ENCODE measurements at regions not wholly inside any gene's neighbourhood (a gene's known extent, or its start where the extent isn't known, plus 50 kb on each side); places are given as distances from the start of the nearest gene placed in this dataset.

- H3K9me2 ChIP-seq (ENCODE audit: insufficient read depth): peaks cover 4% of the 10 kb centered on the region; the same call in 1 of the 2 replicates
- peak; percentile 66 for ATAC-seq
- H3K4me1 ChIP-seq (ENCODE audit: control insufficient read depth in 1 of 2, insufficient read depth in 2 of 2, low read length in 2 of 2): peaks cover 0 to 24% of the 10 kb centered on the region in 2 experiments; a peak in 2 of 4 replicates
- H2AFZ ChIP-seq (ENCODE audit: low read depth, low read length, poor library complexity, severe bottlenecking): peak overlapping the region; percentile 39
- H3K9me3 ChIP-seq (ENCODE audit: control insufficient read depth in 1 of 2, insufficient read depth in 1 of 2, low read depth in 1 of 2, low read length in 2 of 2): no peaks in the 10 kb centered on the region
- no peaks in the 10 kb centered on the region for H3K36me3 ChIP-seq (ENCODE audit: control insufficient read depth in 1 of 2, insufficient read depth in 2 of 2, low read length in 2 of 2)
- H4K20me1 ChIP-seq (ENCODE audit: insufficient read depth): no peaks in the 10 kb centered on the region
- no peaks in the 10 kb centered on the region for H3K79me2 ChIP-seq (ENCODE audit: insufficient read depth, low read length)
- H3K4me3 ChIP-seq (replicated peaks in 1 of 2; ENCODE audit: low read depth in 1 of 2, low read length in 2 of 2): no peak overlapping the region
- intact Hi-C loops (cut with micrococcal nuclease): no loop called here
- H3K4me2 ChIP-seq (ENCODE audit: low read length): peak overlapping the region; percentile 38
- no peak for TF ChIP-seq ZBTB33 (IDR thresholded peaks at IDR 0.05; ENCODE audit: extremely low read depth, insufficient replicate concordance, low read length)
- no peak for TF ChIP-seq SRF (IDR thresholded peaks at IDR 0.05; ENCODE audit: low read depth)
- no peak for TF ChIP-seq ZNF274 (IDR thresholded peaks at IDR 0.05; ENCODE audit: low read depth, low read length)
- TF ChIP-seq FOSL1 (IDR thresholded peaks at IDR 0.05; ENCODE audit: low read depth): 0 out of 2 replicates have a peak, but pooled peaks have one; percentile 16
- POLR2A ChIA-PET: no interaction called here
- no TSS peak for BruUV-seq (replicated peaks)
- CTCF ChIA-PET: no interaction called here
- RAD21 ChIA-PET (ENCODE audit: low non-redundant PET in 1 of 2, low total read pairs in 2 of 2, uncharacterized antibody in 2 of 2, unreplicated experiment in 2 of 2): no interaction called here
- DNase-seq (ENCODE audit: low read depth, low spot score): no peak
- H3K27me3 ChIP-seq (ENCODE audit: insufficient read depth, low read length): no peaks in the 10 kb centered on the region
- H3K9ac ChIP-seq (ENCODE audit: low read length): no peak overlapping the region
- no peak overlapping the region for H3K27ac ChIP-seq (ENCODE audit: low read depth, low read length)
Measured at GRCh38 chr6:19333936-19334335, 503.2 kb upstream of the ID4 start.

GRCh38 chr6:19336579-19336978 is 500.6 kb upstream of the ID4 start:
- no peaks in the 10 kb centered on the region for H3K36me3 ChIP-seq (ENCODE audit: control insufficient read depth in 1 of 2, insufficient read depth in 2 of 2, low read length in 2 of 2)
- ATAC-seq (no peak), DNase-seq (ENCODE audit: low read depth, low spot score) (no peak)
- no TSS peak for BruUV-seq (replicated peaks)
- H3K9me2 ChIP-seq (ENCODE audit: insufficient read depth): peaks cover 4% of the 10 kb centered on the region; the same call in 1 of the 2 replicates
- intact Hi-C loops (cut with micrococcal nuclease): no loop called here
- no peaks in the 10 kb centered on the region for H3K9me3 ChIP-seq (ENCODE audit: control insufficient read depth in 1 of 2, insufficient read depth in 1 of 2, low read depth in 1 of 2, low read length in 2 of 2)
- H3K4me3 ChIP-seq (replicated peaks in 1 of 2; ENCODE audit: low read depth in 1 of 2, low read length in 2 of 2): no peak overlapping the region
- ChIA-PET RAD21 (ENCODE audit: low non-redundant PET in 1 of 2, low total read pairs in 2 of 2, uncharacterized antibody in 2 of 2, unreplicated experiment in 2 of 2) (no interaction called here), CTCF (no interaction called here), POLR2A (interaction anchor here (0.7 kb wide), 1 partner anchor 77 kb away, joined by 3 read pairs; no protein-coding TSS in a partner anchor)
- no peak overlapping the region for H3K4me2 ChIP-seq (ENCODE audit: low read length)
- H3K79me2 ChIP-seq (ENCODE audit: insufficient read depth, low read length): no peaks in the 10 kb centered on the region
- peaks cover 0 to 9% of the 10 kb centered on the region in 2 experiments; a peak in 2 of 4 replicates for H3K4me1 ChIP-seq (ENCODE audit: control insufficient read depth in 1 of 2, insufficient read depth in 2 of 2, low read length in 2 of 2)
- no peak overlapping the region for H2AFZ ChIP-seq (ENCODE audit: low read depth, low read length, poor library complexity, severe bottlenecking)
- no peaks in the 10 kb centered on the region for H3K27me3 ChIP-seq (ENCODE audit: insufficient read depth, low read length)
- no peak overlapping the region for H3K9ac ChIP-seq (ENCODE audit: low read length)
- no peak overlapping the region for H3K27ac ChIP-seq (ENCODE audit: low read depth, low read length)
- H4K20me1 ChIP-seq (ENCODE audit: insufficient read depth): no peaks in the 10 kb centered on the region
- TF ChIP-seq RAD21 (IDR thresholded peaks at IDR 0.05; ENCODE audit: low read depth): no peak
- no peak for TF ChIP-seq ZBTB33 (IDR thresholded peaks at IDR 0.05; ENCODE audit: extremely low read depth, insufficient replicate concordance, low read length)
- no peak for TF ChIP-seq POLR2A (IDR thresholded peaks at IDR 0.05; ENCODE audit: borderline replicate concordance, extremely low read depth, insufficient read depth, insufficient read length)
- no peak for TF ChIP-seq FOSL1 (IDR thresholded peaks at IDR 0.05; ENCODE audit: low read depth)
- TF ChIP-seq TCF7L2 (IDR thresholded peaks at IDR 0.05; ENCODE audit: borderline replicate concordance, extremely low read depth, insufficient read depth, insufficient read length): no peak
- TF ChIP-seq MAX (IDR thresholded peaks at IDR 0.05): no peak
- no peak for TF ChIP-seq ZNF274 (IDR thresholded peaks at IDR 0.05; ENCODE audit: low read depth, low read length)
- TF ChIP-seq EGR1 (IDR thresholded peaks at IDR 0.05; ENCODE audit: low read depth): no peak
- TF ChIP-seq ELF1 (IDR thresholded peaks at IDR 0.05; ENCODE audit: borderline replicate concordance, low read depth): no peak
- TF ChIP-seq YY1 (IDR thresholded peaks at IDR 0.05; ENCODE audit: extremely low read depth, insufficient replicate concordance, low read depth, low read length): no peak
- TF ChIP-seq ZFX (IDR thresholded peaks at IDR 0.05): no peak
- no peak for TF ChIP-seq CTCF (IDR thresholded peaks at IDR 0.05 in 2 of 3, conservative IDR thresholded peaks at IDR 0.05 in 1 of 3; ENCODE audit: borderline replicate concordance in 1 of 3, insufficient read depth in 1 of 3, low read depth in 2 of 3, low read length in 2 of 3)
- TF ChIP-seq EZH2 (IDR thresholded peaks at IDR 0.05): no peak
